ENCODE measurements at regions not wholly inside any gene's neighbourhood (a gene's known extent, or its start where the extent isn't known, plus 50 kb on each side); places are given as distances from the start of the nearest gene placed in this dataset.

DNA sequence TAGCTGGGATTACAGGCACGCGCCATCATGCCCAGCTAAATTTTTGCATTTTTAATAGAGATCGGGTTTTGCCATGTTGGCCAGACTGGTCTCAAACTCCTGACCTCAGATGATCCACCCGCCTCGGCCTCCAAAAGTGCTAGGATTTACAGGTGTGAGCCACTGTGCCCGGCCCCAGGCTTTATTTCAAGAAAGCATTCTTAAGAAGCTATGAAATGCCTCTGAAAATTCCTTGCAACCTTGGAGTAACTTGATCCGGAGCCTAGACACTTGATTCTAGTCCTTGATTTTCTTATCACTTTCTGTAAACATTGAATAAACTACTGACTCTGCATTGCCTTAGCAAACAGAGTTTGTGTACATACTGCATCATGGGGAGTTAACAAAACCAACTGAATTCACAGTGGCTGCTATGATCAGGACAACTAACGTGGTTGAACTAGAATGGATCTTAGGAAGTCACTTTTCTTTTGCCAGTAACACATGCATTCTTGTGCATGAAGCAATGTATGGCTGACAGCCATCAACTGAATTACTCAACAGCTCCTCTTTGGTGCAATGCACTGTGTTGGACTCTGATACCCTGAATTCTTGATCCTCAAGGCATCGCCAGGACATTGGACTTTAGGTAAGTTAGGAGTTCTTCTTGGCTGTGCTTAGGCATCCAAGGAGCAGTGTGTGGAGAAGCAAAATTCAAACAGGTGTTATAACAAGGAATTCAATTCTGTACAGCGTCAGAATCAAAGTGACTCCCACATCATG lies 102.8 kb upstream of the TMEM170B start (continued):
- TF ChIP-seq, protein P1, sequence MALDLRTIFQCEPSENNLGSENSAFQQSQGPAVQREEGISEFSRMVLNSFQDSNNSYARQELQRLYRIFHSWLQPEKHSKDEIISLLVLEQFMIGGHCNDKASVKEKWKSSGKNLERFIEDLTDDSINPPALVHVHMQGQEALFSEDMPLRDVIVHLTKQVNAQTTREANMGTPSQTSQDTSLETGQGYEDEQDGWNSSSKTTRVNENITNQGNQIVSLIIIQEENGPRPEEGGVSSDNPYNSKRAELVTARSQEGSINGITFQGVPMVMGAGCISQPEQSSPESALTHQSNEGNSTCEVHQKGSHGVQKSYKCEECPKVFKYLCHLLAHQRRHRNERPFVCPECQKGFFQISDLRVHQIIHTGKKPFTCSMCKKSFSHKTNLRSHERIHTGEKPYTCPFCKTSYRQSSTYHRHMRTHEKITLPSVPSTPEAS (tag by site-specific recombination; IDR thresholded peaks at IDR 0.05) = no peak
- no peak for TF ChIP-seq SALL2 (tag by site-specific recombination; IDR thresholded peaks at IDR 0.05; ENCODE audit: borderline replicate concordance)
- no peak for TF ChIP-seq ZNF350 (tag by site-specific recombination; IDR thresholded peaks at IDR 0.05)
- TF ChIP-seq, protein P2, sequence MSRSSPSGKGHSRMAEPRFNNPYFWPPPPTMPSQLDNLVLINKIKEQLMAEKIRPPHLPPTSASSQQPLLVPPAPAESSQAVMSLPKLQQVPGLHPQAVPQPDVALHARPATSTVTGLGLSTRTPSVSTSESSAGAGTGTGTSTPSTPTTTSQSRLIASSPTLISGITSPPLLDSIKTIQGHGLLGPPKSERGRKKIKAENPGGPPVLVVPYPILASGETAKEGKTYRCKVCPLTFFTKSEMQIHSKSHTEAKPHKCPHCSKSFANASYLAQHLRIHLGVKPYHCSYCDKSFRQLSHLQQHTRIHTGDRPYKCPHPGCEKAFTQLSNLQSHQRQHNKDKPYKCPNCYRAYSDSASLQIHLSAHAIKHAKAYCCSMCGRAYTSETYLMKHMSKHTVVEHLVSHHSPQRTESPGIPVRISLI (tag by site-specific recombination; IDR thresholded peaks at IDR 0.05) = no peak
- TF ChIP-seq WT1 (tag by site-specific recombination; IDR thresholded peaks at IDR 0.05) = peak; percentile 85
- TF ChIP-seq, protein P3, sequence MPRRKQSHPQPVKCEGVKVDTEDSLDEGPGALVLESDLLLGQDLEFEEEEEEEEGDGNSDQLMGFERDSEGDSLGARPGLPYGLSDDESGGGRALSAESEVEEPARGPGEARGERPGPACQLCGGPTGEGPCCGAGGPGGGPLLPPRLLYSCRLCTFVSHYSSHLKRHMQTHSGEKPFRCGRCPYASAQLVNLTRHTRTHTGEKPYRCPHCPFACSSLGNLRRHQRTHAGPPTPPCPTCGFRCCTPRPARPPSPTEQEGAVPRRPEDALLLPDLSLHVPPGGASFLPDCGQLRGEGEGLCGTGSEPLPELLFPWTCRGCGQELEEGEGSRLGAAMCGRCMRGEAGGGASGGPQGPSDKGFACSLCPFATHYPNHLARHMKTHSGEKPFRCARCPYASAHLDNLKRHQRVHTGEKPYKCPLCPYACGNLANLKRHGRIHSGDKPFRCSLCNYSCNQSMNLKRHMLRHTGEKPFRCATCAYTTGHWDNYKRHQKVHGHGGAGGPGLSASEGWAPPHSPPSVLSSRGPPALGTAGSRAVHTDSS (tag by site-specific recombination; IDR thresholded peaks at IDR 0.05) = no peak
- TF ChIP-seq ZNF585B (tag by site-specific recombination; IDR thresholded peaks at IDR 0.05) = no peak
- TF ChIP-seq ZNF10 (tag by site-specific recombination; IDR thresholded peaks at IDR 0.05) = no peak
- TF ChIP-seq, protein P4, sequence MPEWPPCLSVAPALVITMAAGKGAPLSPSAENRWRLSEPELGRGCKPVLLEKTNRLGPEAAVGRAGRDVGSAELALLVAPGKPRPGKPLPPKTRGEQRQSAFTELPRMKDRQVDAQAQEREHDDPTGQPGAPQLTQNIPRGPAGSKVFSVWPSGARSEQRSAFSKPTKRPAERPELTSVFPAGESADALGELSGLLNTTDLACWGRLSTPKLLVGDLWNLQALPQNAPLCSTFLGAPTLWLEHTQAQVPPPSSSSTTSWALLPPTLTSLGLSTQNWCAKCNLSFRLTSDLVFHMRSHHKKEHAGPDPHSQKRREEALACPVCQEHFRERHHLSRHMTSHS (tag by site-specific recombination; IDR thresholded peaks at IDR 0.05) = no peak
- no peak for TF ChIP-seq ZNF623 (tag by site-specific recombination; IDR thresholded peaks at IDR 0.05)
- no peak for TF ChIP-seq ZNF548 (tag by site-specific recombination; IDR thresholded peaks at IDR 0.05)
- TF ChIP-seq ZNF157 (tag by site-specific recombination; IDR thresholded peaks at IDR 0.05) = no peak
- TF ChIP-seq, protein P5, sequence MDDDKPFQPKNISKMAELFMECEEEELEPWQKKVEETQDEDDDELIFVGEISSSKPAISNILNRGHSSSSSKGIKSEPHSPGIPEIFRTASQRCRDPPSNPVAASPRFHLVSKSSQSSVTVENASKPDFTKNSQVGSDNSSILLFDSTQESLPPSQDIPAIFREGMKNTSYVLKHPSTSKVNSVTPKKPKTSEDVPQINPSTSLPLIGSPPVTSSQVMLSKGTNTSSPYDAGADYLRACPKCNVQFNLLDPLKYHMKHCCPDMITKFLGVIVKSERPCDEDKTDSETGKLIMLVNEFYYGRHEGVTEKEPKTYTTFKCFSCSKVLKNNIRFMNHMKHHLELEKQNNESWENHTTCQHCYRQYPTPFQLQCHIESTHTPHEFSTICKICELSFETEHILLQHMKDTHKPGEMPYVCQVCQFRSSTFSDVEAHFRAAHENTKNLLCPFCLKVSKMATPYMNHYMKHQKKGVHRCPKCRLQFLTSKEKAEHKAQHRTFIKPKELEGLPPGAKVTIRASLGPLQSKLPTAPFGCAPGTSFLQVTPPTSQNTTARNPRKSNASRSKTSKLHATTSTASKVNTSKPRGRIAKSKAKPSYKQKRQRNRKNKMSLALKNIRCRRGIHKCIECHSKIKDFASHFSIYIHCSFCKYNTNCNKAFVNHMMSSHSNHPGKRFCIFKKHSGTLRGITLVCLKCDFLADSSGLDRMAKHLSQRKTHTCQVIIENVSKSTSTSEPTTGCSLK (tag by site-specific recombination; IDR thresholded peaks at IDR 0.05) = no peak
- TF ChIP-seq RBAK (tag by site-specific recombination; IDR thresholded peaks at IDR 0.05) = no peak
- TF ChIP-seq ZNF416 (tag by site-specific recombination; IDR thresholded peaks at IDR 0.05) = no peak
- TF ChIP-seq ZNF596 (tag by site-specific recombination; IDR thresholded peaks at IDR 0.05) = no peak
- TF ChIP-seq MEIS1 (CRISPR knock-in tag; IDR thresholded peaks at IDR 0.05; ENCODE audit: borderline replicate concordance) = no peak
- TF ChIP-seq, protein P6, sequence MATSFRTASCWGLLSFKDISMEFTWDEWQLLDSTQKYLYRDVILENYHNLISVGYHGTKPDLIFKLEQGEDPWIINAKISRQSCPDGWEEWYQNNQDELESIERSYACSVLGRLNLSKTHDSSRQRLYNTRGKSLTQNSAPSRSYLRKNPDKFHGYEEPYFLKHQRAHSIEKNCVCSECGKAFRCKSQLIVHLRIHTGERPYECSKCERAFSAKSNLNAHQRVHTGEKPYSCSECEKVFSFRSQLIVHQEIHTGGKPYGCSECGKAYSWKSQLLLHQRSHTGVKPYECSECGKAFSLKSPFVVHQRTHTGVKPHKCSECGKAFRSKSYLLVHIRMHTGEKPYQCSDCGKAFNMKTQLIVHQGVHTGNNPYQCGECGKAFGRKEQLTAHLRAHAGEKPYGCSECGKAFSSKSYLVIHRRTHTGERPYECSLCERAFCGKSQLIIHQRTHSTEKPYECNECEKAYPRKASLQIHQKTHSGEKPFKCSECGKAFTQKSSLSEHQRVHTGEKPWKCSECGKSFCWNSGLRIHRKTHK (tag by site-specific recombination; IDR thresholded peaks at IDR 0.05) = no peak
- no peak for TF ChIP-seq ZNF133 (tag by site-specific recombination; IDR thresholded peaks at IDR 0.05)
- TF ChIP-seq ZNF324 (tag by site-specific recombination; IDR thresholded peaks at IDR 0.05) = peak; percentile 64; the same call in 1 of the 2 replicates
- TF ChIP-seq ZNF510 (tag by site-specific recombination; IDR thresholded peaks at IDR 0.05; ENCODE audit: insufficient replicate concordance) = no peak
- TF ChIP-seq ZNF610 (tag by site-specific recombination; IDR thresholded peaks at IDR 0.05; ENCODE audit: borderline replicate concordance) = no peak
- TF ChIP-seq, protein P7, sequence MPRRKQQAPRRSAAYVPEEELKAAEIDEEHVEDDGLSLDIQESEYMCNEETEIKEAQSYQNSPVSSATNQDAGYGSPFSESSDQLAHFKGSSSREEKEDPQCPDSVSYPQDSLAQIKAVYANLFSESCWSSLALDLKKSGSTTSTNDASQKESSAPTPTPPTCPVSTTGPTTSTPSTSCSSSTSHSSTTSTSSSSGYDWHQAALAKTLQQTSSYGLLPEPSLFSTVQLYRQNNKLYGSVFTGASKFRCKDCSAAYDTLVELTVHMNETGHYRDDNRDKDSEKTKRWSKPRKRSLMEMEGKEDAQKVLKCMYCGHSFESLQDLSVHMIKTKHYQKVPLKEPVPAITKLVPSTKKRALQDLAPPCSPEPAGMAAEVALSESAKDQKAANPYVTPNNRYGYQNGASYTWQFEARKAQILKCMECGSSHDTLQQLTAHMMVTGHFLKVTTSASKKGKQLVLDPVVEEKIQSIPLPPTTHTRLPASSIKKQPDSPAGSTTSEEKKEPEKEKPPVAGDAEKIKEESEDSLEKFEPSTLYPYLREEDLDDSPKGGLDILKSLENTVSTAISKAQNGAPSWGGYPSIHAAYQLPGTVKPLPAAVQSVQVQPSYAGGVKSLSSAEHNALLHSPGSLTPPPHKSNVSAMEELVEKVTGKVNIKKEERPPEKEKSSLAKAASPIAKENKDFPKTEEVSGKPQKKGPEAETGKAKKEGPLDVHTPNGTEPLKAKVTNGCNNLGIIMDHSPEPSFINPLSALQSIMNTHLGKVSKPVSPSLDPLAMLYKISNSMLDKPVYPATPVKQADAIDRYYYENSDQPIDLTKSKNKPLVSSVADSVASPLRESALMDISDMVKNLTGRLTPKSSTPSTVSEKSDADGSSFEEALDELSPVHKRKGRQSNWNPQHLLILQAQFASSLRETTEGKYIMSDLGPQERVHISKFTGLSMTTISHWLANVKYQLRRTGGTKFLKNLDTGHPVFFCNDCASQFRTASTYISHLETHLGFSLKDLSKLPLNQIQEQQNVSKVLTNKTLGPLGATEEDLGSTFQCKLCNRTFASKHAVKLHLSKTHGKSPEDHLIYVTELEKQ (tag by site-specific recombination; IDR thresholded peaks at IDR 0.05; ENCODE audit: borderline replicate concordance) = no peak
